Fibroblast of lung (primary cell): ENCODE measurements at regions not wholly inside any gene's neighbourhood (a gene's known extent, or its start where the extent isn't known, plus 50 kb on each side); places are given as distances from the start of the nearest gene placed in this dataset.

Experiments
- DNase-seq, 2 donors: peaks; one replicate each; pipeline versions ENCODE4 v3.0.0 to v3.0.0-alpha.2; 2010; ENCODE audit warnings: low read depth in 2 of 2
- H2AFZ ChIP-seq: 2 replicates; pipeline ENCODE4 v1.5.1; 2012; ENCODE audit warnings: low read length, control low read depth, inconsistent platforms
- H3K27ac ChIP-seq: 2 replicates; pipeline ENCODE4 v1.5.1; 2011; ENCODE audit warnings: low read length, control low read depth; ENCODE audit not compliant: insufficient read depth
- H3K27me3 ChIP-seq: 2 replicates; pipeline ENCODE4 v1.5.1; 2011; ENCODE audit warnings: mild to moderate bottlenecking, low read length; ENCODE audit not compliant: control insufficient read depth, insufficient read depth
- H3K36me3 ChIP-seq: 2 replicates; pipeline ENCODE4 v1.5.1; 2011; ENCODE audit warnings: low read length; ENCODE audit not compliant: control insufficient read depth, insufficient read depth
- H3K4me1 ChIP-seq: 2 replicates; pipeline ENCODE4 v1.5.1; 2011; ENCODE audit warnings: low read length; ENCODE audit not compliant: control insufficient read depth, insufficient read depth; ENCODE audit errors: extremely low read depth
- H3K4me2 ChIP-seq: 2 replicates; pipeline ENCODE4 v1.5.1; 2011; ENCODE audit warnings: low read length, control low read depth; ENCODE audit not compliant: insufficient read depth; ENCODE audit errors: extremely low read depth
- H3K4me3 ChIP-seq, 4 experiments: fragments of 200-600 bp in 1 of 4; sonication (generic) in 1 of 4; replicated peaks in 1 of 4; 2 replicates each; pipeline ENCODE4 v1.5.1; 2011 to 2016; ENCODE audit warnings: low read length in 4 of 4, low read depth in 3 of 4, mild to moderate bottlenecking in 3 of 4, control low read depth in 2 of 4, inconsistent platforms in 1 of 4, mixed read lengths in 1 of 4; ENCODE audit not compliant: insufficient read depth in 1 of 4; ENCODE audit errors: control extremely low read depth in 1 of 4
- H3K79me2 ChIP-seq: 2 replicates; pipeline ENCODE4 v1.5.1; 2012; ENCODE audit warnings: mild to moderate bottlenecking, low read length, inconsistent platforms; ENCODE audit not compliant: control insufficient read depth, insufficient read depth
- H3K9ac ChIP-seq: 2 replicates; pipeline ENCODE4 v1.5.1; 2011; ENCODE audit warnings: mild to moderate bottlenecking, low read length, control low read depth; ENCODE audit not compliant: insufficient read depth
- H3K9me3 ChIP-seq: 2 replicates; pipeline ENCODE4 v1.5.1; 2012; ENCODE audit warnings: low read depth, low read length; ENCODE audit not compliant: control insufficient read depth, insufficient read depth
- H4K20me1 ChIP-seq: 2 replicates; pipeline ENCODE4 v1.5.1; 2011; ENCODE audit warnings: low read length; ENCODE audit not compliant: control insufficient read depth, insufficient read depth; ENCODE audit errors: extremely low read depth
- EZH2 ChIP-seq: IDR thresholded peaks from 2 replicates; pipeline ENCODE4 v1.5.1; 2012; ENCODE audit warnings: low read length, control low read depth, mild to moderate bottlenecking; ENCODE audit errors: missing control alignments
- TF ChIP-seq, protein P1 (sequence below), 2 donors: IDR thresholded peaks in 1 of 2; conservative IDR thresholded peaks in 1 of 2; 1 replicate in 1 of 2; 2 replicates in 1 of 2; pipeline ENCODE4 v1.5.1; 2011 to 2012; ENCODE audit warnings: low read length in 2 of 2, control low read depth in 1 of 2, inconsistent platforms in 1 of 2, low read depth in 1 of 2, mild to moderate bottlenecking in 1 of 2

DNA sequence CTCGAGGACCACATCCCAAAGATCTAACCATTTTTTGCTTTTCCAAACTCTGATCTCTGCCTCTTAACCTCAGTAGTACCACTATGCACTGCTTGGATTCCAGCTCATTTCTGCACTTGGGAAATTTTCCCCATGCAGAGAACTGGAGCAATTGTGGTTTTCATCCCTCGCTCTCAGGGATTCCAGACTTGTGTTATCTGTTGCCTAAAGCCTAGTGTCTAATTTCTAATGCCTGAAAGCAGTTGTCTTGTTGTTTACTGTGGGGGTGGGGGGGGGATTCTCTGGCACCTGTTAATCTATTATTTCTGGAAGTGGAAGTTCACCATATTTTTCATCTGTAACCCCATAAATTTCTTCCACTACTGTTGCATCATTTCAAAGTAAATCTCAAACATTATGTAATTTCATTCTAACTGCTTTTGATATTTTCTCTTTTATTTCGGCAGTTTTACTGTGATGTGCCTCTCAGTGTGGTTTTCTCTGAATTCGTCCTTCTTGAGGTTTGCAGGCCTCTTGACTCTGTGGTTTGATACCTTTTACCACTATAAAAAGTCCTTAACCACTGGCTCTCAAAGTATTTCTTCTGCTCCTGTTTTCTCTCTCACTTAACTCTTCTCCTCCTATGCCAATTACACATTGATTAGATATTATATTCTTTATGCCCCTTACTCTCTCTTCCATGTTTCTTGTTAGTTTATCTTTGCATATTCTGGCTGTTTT lies 205.6 kb upstream of the EOLA2 start:
- no peaks in the 10 kb centered on the region for H3K79me2 ChIP-seq
- H3K27ac ChIP-seq, result no peak overlapping the region
- TF ChIP-seq, protein P1, sequence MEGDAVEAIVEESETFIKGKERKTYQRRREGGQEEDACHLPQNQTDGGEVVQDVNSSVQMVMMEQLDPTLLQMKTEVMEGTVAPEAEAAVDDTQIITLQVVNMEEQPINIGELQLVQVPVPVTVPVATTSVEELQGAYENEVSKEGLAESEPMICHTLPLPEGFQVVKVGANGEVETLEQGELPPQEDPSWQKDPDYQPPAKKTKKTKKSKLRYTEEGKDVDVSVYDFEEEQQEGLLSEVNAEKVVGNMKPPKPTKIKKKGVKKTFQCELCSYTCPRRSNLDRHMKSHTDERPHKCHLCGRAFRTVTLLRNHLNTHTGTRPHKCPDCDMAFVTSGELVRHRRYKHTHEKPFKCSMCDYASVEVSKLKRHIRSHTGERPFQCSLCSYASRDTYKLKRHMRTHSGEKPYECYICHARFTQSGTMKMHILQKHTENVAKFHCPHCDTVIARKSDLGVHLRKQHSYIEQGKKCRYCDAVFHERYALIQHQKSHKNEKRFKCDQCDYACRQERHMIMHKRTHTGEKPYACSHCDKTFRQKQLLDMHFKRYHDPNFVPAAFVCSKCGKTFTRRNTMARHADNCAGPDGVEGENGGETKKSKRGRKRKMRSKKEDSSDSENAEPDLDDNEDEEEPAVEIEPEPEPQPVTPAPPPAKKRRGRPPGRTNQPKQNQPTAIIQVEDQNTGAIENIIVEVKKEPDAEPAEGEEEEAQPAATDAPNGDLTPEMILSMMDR (conservative IDR thresholded peaks at IDR 0.05 in 1 of 2, IDR thresholded peaks at IDR 0.05 in 1 of 2; ENCODE audit: low read depth in 1 of 2, low read length in 2 of 2), result no peak
- no peak for TF ChIP-seq EZH2
- no peak overlapping the region for H2AFZ ChIP-seq
- H3K27me3 ChIP-seq, result no peaks in the 10 kb centered on the region
- H3K4me2 ChIP-seq, result no peak overlapping the region
- no peak overlapping the region for H3K9ac ChIP-seq
- no peaks in the 10 kb centered on the region for H3K36me3 ChIP-seq
- H4K20me1 ChIP-seq, result no peaks in the 10 kb centered on the region
- no peak overlapping the region for H3K4me3 ChIP-seq
- no peaks in the 10 kb centered on the region for H3K4me1 ChIP-seq
- DNase-seq, result peak in 1 of 2 donors; percentile 55
- no peaks in the 10 kb centered on the region for H3K9me3 ChIP-seq

DNA sequence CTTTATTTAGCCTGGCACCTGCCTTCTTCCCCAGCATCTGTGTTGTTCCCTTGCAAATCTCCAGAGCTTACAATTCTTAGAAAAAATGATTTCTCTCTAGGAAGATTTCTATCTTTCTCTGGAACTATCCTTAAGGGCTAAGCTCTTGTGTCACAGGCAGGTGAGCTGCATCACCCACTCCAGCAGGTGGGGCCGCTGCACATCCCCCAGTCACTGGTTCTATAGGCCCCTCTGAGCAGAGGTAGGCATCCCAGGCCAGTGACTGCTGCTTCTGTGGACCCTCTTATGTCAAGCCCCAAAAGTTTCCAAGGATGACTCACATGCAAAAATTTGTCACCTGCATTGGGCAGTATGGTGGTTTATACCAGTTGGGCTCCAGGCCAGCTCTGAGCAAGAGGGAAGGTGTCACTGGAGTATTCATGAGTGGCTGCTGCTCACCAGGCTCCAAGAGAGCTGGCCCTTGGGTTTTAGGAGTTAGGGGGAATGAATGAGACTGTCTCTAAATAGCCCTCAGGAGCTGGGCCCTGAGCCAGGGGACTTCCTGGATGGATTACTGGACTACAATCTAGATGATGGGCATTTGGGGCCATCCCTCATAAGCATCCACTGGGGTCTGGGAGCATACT lies 208.1 kb upstream of the EOLA2 start:
- H4K20me1 ChIP-seq, result no peaks in the 10 kb centered on the region
- TF ChIP-seq, protein P1 (conservative IDR thresholded peaks at IDR 0.05 in 1 of 2, IDR thresholded peaks at IDR 0.05 in 1 of 2; ENCODE audit: low read depth in 1 of 2, low read length in 2 of 2), result no peak
- no peak for TF ChIP-seq EZH2
- H3K4me2 ChIP-seq, result no peak overlapping the region
- H3K27ac ChIP-seq, result no peak overlapping the region
- no peak for DNase-seq
- no peaks in the 10 kb centered on the region for H3K27me3 ChIP-seq
- H3K9me3 ChIP-seq, result no peaks in the 10 kb centered on the region
- no peak overlapping the region for H3K4me3 ChIP-seq
- no peaks in the 10 kb centered on the region for H3K36me3 ChIP-seq
- no peak overlapping the region for H2AFZ ChIP-seq
- H3K79me2 ChIP-seq, result no peaks in the 10 kb centered on the region
- H3K9ac ChIP-seq, result no peak overlapping the region
- H3K4me1 ChIP-seq, result no peaks in the 10 kb centered on the region

DNA sequence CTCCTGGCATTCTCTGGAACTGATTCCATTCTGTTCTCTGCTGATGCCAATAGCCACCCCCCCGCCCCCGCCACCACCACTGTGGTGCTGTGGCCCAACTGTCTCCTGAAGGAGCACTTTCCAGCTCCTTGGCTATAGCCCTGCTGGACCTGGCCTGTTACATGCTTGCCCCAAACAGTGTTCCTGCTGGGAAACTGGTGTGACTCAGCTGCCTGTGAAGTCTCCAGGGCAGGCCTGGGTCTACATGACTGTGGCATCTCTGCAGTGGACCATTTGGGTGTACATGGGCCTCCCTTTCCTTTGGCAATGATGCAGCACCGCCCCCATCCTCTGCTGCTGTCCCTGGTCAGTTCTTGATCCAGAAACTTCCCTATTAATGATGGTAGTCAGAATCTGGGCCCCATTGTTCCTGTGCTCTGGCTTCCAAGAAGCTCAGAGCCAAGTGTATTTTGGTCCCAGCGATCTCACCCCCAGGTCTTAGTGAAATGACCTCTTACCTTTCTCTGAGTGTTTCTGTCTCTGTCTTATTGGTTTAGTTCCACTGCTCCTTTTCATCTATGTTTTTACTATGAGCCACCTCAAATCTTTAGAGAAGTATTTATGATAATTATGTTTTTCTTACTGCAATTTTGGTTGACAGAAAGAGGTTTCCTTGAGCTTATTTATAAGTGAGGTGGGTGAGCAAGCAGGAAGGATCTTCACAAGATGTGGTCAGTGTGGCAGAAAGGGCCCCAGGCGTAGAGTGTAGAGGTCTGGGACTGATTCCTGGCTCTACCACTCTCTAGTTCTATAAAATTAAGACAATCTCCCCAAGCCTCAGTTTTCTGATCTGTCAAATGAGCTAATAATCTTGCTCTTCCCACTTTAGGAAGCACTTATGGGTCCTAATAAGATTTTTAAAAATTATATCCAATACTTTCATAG lies 210.7 kb upstream of the EOLA2 start:
- Histone ChIP-seq H3K9ac (no peak overlapping the region), H3K9me3 (no peaks in the 10 kb centered on the region), H3K27me3 (no peaks in the 10 kb centered on the region), H3K36me3 (no peaks in the 10 kb centered on the region), H3K27ac (no peak overlapping the region), H3K4me3 (no peak overlapping the region), H3K79me2 (no peaks in the 10 kb centered on the region), H4K20me1 (no peaks in the 10 kb centered on the region), H2AFZ (no peak overlapping the region), H3K4me1 (no peaks in the 10 kb centered on the region), H3K4me2 (no peak overlapping the region)
- DNase-seq, result peak in 1 of 2 donors; percentile 32
- TF ChIP-seq EZH2, result no peak
- TF ChIP-seq, protein P1 (conservative IDR thresholded peaks at IDR 0.05 in 1 of 2, IDR thresholded peaks at IDR 0.05 in 1 of 2; ENCODE audit: low read depth in 1 of 2, low read length in 2 of 2), result no peak
